Stimulated activated naive B cell treated with anti-CD40 and anti-IgM and Interleukin-4, amounts not matched to agents 10 μg/mL and 1 μg/mL and 100 μg/mL, for 72 hours (primary cell): ENCODE measurements at regions not wholly inside any gene's neighbourhood (a gene's known extent, or its start where the extent isn't known, plus 50 kb on each side); places are given as distances from the start of the nearest gene placed in this dataset.

Experiments used
- ATAC-seq, 2 donors: fragments of 150-1000 bp; cut with Tn5 transposase; replicated peaks; 2 replicates each; pipeline ENCODE4 v1.10.0; 2021; ENCODE audit warnings: moderate library complexity in 1 of 2
- DNase-seq: peaks from one replicate; pipeline ENCODE4 v3.0.0; 2021
- H3K27ac Mint-ChIP-seq: one replicate; pipeline ENCODE4 v1.8.0; 2022; ENCODE audit warnings: mild to moderate bottlenecking, mixed read lengths
- H3K27me3 Mint-ChIP-seq, 2 donors: one replicate each; pipeline ENCODE4 v1.8.0; 2022; ENCODE audit warnings: mixed read lengths in 2 of 2
- H3K36me3 Mint-ChIP-seq, 2 donors: one replicate each; pipeline ENCODE4 v1.8.0; 2022; ENCODE audit warnings: mixed read lengths in 2 of 2, mild to moderate bottlenecking in 1 of 2
- H3K4me1 Mint-ChIP-seq, 2 donors: one replicate each; pipeline ENCODE4 v1.8.0; 2022; ENCODE audit warnings: mixed read lengths in 2 of 2, mild to moderate bottlenecking in 1 of 2
- H3K4me3 Mint-ChIP-seq, 2 donors: one replicate each; pipeline ENCODE4 v1.8.0; 2022; ENCODE audit warnings: mild to moderate bottlenecking in 2 of 2, mixed read lengths in 2 of 2, moderate library complexity in 1 of 2
- H3K9me3 Mint-ChIP-seq, 2 donors: one replicate each; pipeline ENCODE4 v1.8.0; 2022; ENCODE audit warnings: mixed read lengths in 2 of 2, mild to moderate bottlenecking in 1 of 2

DNA sequence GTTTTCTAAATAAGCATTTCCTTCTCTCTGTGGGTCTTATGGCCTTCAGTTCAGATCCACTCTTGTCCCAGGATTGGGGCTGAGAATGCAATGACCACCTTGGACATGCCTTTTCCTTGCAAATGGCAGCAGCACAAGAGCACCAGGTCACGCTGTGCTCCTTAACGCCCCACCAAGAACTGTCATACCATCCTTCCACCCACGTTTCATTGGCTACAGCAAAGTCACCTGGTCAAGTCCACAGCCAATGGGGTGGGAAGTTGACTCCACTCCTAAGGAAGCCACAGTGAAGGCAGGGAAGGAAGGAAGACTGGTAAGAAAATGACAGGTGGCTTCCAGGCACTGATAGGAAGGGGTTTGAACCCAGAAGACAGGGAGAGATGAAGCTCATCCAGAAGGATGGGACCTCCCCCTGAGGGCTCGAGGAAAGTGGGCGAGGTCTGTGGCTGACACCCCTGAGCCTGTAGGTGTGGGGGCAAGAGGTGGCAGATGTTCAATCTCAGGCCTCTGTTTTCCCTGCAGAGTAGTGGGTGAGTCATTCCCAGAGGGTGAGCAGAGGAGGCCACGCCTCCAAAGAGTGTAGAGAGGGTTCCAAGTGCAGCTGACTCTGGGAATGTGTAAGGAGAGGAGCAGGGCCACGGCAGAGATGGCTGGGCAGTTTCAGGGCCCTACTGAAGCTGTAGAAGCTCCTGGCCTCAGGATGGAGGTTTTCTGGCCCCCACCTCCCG lies 113.5 kb upstream of the VRK1 start:
- H3K9me3 Mint-ChIP-seq: peaks cover 3 to 5% of the 10 kb centered on the region in 2 donors
- DNase-seq (no peak), ATAC-seq (no peak)
- no peak overlapping the region for H3K4me3 Mint-ChIP-seq
- peaks cover 20 to 27% of the 10 kb centered on the region in 2 donors for H3K27me3 Mint-ChIP-seq
- no peaks in the 10 kb centered on the region for H3K4me1 Mint-ChIP-seq
- H3K27ac Mint-ChIP-seq: no peak overlapping the region
- peaks cover 0 to 2% of the 10 kb centered on the region in 2 donors for H3K36me3 Mint-ChIP-seq

- ATAC-seq: no peak
Observed at GRCh38 chr14:96686126-96686525, 111.1 kb upstream of the VRK1 start.

DNA sequence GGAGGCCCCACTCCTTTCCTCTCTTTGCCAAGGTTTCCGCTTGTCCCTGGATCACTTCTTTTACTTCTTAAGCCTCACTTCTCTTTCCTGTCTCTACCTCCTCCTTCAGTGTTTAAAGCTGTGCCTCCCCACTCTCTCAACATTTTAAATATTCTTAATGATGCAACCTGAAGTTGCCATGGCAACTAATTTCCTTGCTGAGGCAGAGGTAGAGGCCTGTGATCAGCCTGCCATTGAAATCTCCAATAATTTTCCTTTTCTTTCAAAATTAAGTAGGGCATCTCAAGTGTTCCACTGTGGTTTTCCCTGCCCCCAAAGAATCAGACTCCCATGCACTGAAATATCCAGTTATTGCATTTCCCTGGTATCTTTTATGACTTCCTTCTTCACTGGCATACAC lies 108.6 kb upstream of the VRK1 start:
- Mint-ChIP-seq H3K4me3 (no peak overlapping the region), H3K27me3 (peaks cover 2 to 23% of the 10 kb centered on the region in 2 donors), H3K27ac (no peak overlapping the region), H3K36me3 (no peaks in the 10 kb centered on the region), H3K9me3 (peaks cover 1 to 4% of the 10 kb centered on the region in 2 donors), H3K4me1 (no peaks in the 10 kb centered on the region)
- ATAC-seq (no peak), DNase-seq (no peak)

More at GRCh38 chr14:96686126-96686525, 111.1 kb upstream of the VRK1 start:
- Mint-ChIP-seq H3K4me1 (no peaks in the 10 kb centered on the region), H3K27ac (no peak overlapping the region), H3K9me3 (peaks cover 3 to 5% of the 10 kb centered on the region in 2 donors), H3K4me3 (no peak overlapping the region), H3K27me3 (peaks cover 17 to 27% of the 10 kb centered on the region in 2 donors), H3K36me3 (no peaks in the 10 kb centered on the region)
- DNase-seq: no peak

GRCh38 chr14:96690713-96691383 lies 106.3 kb upstream of the VRK1 start:
- Mint-ChIP-seq H3K9me3 (peaks cover 0 to under 1% of the 10 kb centered on the region in 2 donors), H3K4me1 (no peaks in the 10 kb centered on the region), H3K36me3 (no peaks in the 10 kb centered on the region), H3K27me3 (peaks cover 0 to 18% of the 10 kb centered on the region in 2 donors), H3K4me3 (no peak overlapping the region), H3K27ac (no peak overlapping the region)
- DNase-seq (no peak), ATAC-seq (no peak)

DNA sequence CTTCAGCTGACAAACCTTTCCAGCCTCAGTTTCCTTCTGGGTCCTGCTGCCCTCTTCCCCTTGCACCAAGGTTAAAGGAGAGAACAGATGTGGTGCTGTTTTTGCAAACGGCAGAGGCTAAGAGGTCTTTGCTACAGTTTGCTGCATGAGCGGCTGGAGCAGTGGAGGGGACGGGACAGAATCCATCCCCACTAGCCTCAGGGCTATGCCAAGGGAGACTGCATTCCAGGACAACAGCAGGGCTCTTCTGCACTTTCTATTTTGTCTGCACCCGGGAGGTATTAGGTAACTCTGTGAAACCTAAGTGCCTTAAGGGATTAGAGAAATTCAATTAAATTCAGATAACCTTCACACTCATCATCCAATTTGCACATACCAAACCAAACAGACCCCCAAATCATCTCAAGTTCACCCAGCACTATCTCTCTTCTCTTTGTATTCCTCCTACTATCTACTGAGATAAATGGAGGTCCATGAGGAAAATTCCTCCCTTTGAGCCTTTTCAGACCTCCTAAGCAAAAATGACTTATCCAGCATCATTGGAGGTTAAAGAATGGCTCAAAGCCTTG lies 103.8 kb upstream of the VRK1 start:
- Mint-ChIP-seq H3K36me3 (no peaks in the 10 kb centered on the region), H3K27me3 (peaks cover 3 to 28% of the 10 kb centered on the region in 2 donors), H3K4me1 (no peaks in the 10 kb centered on the region), H3K27ac (no peak overlapping the region), H3K4me3 (no peak overlapping the region), H3K9me3 (peaks cover 0 to 2% of the 10 kb centered on the region in 2 donors)
- no peak for DNase-seq
- ATAC-seq: no peak

DNA sequence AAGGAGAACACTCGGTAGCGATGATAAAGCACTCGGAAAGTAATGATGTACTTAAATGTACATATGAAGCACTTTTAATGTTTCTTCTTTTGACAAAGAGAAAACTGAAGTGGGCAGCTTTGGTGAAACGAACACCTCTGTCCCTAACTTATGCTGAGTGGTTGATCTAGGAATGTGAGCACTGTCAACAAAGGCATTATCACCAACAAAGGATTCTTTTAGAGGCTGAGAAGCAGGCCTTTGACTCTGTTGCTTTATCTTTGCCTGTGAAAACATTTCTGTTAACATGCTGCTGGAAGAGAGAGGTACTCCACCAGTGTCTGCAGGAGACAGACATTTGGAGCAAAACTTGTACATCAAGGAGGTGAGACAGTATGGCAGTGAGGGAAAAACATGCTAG lies 103.2 kb upstream of the VRK1 start:
- H3K27me3 Mint-ChIP-seq: peaks cover 3 to 28% of the 10 kb centered on the region in 2 donors
- no peaks in the 10 kb centered on the region for H3K36me3 Mint-ChIP-seq
- H3K27ac Mint-ChIP-seq: no peak overlapping the region
- no peaks in the 10 kb centered on the region for H3K4me1 Mint-ChIP-seq
- peaks cover 0 to 2% of the 10 kb centered on the region in 2 donors for H3K9me3 Mint-ChIP-seq
- ATAC-seq: no peak
- DNase-seq: no peak
- no peak overlapping the region for H3K4me3 Mint-ChIP-seq

DNA sequence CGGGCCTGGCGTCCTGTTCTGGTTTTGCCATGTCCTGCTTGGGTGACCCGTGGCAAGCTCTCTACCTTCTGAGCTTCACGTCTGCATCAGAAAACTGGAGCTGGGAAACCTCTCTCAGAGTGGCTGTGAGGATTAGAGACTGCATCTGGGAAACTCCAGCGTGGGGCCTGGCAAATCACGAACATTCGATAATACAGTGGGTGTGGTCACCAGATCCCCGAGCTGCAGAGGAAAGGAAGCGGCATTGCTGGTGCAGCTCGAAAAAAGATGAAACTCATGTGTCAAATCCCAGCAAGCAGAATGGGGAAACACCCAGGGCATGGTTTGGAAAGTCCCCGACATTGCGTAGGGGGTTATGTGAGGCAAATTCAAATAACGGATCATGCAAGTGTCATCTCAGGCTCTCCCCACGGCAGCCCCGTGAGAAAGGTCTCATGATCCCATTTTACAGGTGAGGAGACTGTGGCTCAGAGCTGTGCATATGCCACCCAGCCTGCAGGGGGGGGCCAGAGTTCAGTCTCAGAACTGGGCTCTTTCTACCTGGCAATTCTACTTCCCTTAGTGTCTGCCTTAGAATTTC lies 98.1 kb upstream of the VRK1 start:
- Mint-ChIP-seq H3K27me3 (peaks cover 11 to 32% of the 10 kb centered on the region in 2 donors), H3K4me1 (no peaks in the 10 kb centered on the region), H3K9me3 (peaks cover 0 to 4% of the 10 kb centered on the region in 2 donors), H3K36me3 (no peaks in the 10 kb centered on the region), H3K4me3 (no peak overlapping the region), H3K27ac (no peak overlapping the region)
- no peak for DNase-seq
- peak in 1 of 2 donors; percentile 36 for ATAC-seq

- no peak overlapping the region for H3K27ac Mint-ChIP-seq
- H3K9me3 Mint-ChIP-seq: peaks cover 0 to 4% of the 10 kb centered on the region in 2 donors
- DNase-seq: no peak
- no peak overlapping the region for H3K4me3 Mint-ChIP-seq
- ATAC-seq: no peak
- no peaks in the 10 kb centered on the region for H3K36me3 Mint-ChIP-seq
- H3K27me3 Mint-ChIP-seq: peaks cover 13 to 38% of the 10 kb centered on the region in 2 donors
- H3K4me1 Mint-ChIP-seq: no peaks in the 10 kb centered on the region
Observed at GRCh38 chr14:96699666-96700065, 97.5 kb upstream of the VRK1 start.

- Mint-ChIP-seq H3K36me3 (no peaks in the 10 kb centered on the region), H3K4me1 (no peaks in the 10 kb centered on the region), H3K9me3 (peaks cover 0 to 2% of the 10 kb centered on the region in 2 donors), H3K27me3 (peaks cover 25 to 40% of the 10 kb centered on the region in 2 donors), H3K4me3 (no peak overlapping the region), H3K27ac (no peak overlapping the region)
- no peak for ATAC-seq
- no peak for DNase-seq
Observed at GRCh38 chr14:96702831-96703230, 94.4 kb upstream of the VRK1 start.

DNA sequence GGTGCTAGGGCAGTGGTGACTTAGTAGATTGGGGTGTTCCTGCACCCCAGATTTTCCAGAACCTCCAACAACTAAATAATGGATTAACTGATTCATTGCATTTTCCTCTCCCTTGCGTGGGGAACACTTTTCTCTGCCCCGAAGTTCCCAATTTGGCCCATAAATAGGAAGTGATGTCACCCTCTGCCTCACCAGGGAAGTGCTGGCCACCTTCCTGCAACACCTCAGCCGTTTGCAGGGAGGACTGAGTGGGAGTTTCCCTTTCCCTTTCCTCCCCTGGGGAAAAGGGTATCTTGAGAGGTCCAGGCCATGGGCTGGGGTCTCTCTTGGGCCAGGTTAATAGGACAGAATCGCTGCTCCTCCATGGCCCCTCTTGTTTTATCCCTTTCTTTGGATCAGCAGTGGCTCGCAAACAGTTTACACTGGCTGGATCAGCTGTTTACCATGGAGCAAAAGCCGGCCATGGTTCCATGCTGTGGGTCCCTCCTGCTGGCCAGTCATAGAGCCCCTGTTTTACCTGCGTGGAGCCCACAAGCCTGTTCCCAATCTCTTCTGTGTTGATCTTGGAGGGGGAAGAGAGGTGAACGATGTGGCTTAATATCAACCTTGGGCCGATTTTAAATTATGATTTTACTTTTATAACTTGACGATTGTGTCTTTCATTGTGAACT lies 91.6 kb upstream of the VRK1 start:
- no peak for ATAC-seq
- Mint-ChIP-seq H3K4me3 (no peak overlapping the region), H3K36me3 (no peaks in the 10 kb centered on the region), H3K9me3 (no peaks in the 10 kb centered on the region), H3K27ac (no peak overlapping the region), H3K4me1 (no peaks in the 10 kb centered on the region), H3K27me3 (peaks cover 22 to 28% of the 10 kb centered on the region in 2 donors)
- DNase-seq: no peak

- H3K9me3 Mint-ChIP-seq: no peaks in the 10 kb centered on the region
- peaks cover 22 to 28% of the 10 kb centered on the region in 2 donors for H3K27me3 Mint-ChIP-seq
- no peak for ATAC-seq
- H3K4me1 Mint-ChIP-seq: no peaks in the 10 kb centered on the region
- no peak for DNase-seq
- no peaks in the 10 kb centered on the region for H3K36me3 Mint-ChIP-seq
- no peak overlapping the region for H3K4me3 Mint-ChIP-seq
- H3K27ac Mint-ChIP-seq: no peak overlapping the region
Observed at GRCh38 chr14:96706893-96707292, 90.3 kb upstream of the VRK1 start.

GRCh38 chr14:96710060-96710666 lies 87.0 kb upstream of the VRK1 start:
- DNase-seq (no peak), ATAC-seq (no peak)
- Mint-ChIP-seq H3K4me3 (no peak overlapping the region), H3K4me1 (no peaks in the 10 kb centered on the region), H3K27me3 (peaks cover 7 to 17% of the 10 kb centered on the region in 2 donors), H3K9me3 (no peaks in the 10 kb centered on the region), H3K27ac (no peak overlapping the region), H3K36me3 (no peaks in the 10 kb centered on the region)

DNA sequence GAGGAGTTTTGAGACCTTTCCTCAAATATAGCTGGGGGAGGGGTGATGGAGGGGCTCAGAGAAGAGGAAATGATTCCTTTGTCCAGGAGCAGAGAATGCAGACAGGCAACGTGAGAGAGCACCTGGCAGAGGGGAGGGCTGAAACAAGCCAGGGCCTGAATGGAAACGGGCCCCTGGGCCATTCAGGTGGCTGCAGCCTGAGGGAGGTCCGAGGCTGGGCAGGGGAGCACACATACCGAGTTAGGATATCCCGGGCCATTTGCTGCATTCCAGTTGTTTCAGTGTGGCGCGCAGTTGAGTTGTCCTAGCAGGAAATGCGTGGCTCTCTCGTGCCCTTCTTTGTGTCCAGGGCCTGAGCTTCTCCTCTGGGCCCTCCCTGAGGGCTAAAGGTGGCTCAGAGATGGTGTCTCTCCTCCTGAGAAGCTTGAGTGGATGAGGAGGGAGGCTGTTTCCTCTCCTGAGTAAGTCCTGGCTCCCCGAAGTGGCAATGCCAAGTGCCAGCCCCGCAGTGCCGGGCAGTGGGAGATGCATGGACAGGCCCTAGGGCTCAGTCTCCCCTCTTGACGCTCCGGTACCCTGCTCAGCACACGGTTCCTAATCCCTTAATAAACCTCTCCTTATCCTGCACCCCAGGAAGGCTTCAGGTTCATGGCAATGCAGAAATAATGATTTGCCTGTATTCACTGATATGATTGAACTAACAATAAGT lies 85.5 kb upstream of the VRK1 start:
- Mint-ChIP-seq H3K27ac (no peak overlapping the region), H3K9me3 (no peaks in the 10 kb centered on the region), H3K36me3 (no peaks in the 10 kb centered on the region), H3K4me3 (no peak overlapping the region), H3K27me3 (peaks cover 0 to 10% of the 10 kb centered on the region in 2 donors), H3K4me1 (no peaks in the 10 kb centered on the region)
- ATAC-seq (no peak), DNase-seq (no peak)
